Right lobe of liver (tissue), 4 donors: ENCODE measurements at regions not wholly inside any gene's neighbourhood (a gene's known extent, or its start where the extent isn't known, plus 50 kb on each side); places are given as distances from the start of the nearest gene placed in this dataset.

Experiments used
- CTCF ChIP-seq, 4 donors: fragments of 200-600 bp in 3 of 4; fragments of 450-650 bp in 1 of 4; IDR thresholded peaks; one replicate each; pipeline versions ENCODE4 v1.5.1 to v1.8.0; 2016 to 2022; ENCODE audit warnings: antibody characterized with exemption in 4 of 4, mild to moderate bottlenecking in 2 of 4
- POLR2A ChIP-seq: fragments of 450-650 bp; IDR thresholded peaks from one replicate; pipeline ENCODE4 v1.6.1; 2017; ENCODE audit warnings: antibody characterized with exemption, mild to moderate bottlenecking
- donor health status: DM: no; HTN: no; CAD: no.
- donor health status: DM: no; HTN: no; CAD: no.
- donor health status: DM: no; HTN: yes; CAD: no.

GRCh38 chr13:70923863-70924752 is 815.9 kb upstream of the KLHL1 start:
- TF ChIP-seq CTCF (IDR thresholded peaks at IDR 0.05) = no peak
- no peak for TF ChIP-seq POLR2A
